ENCODE measurements at regions not wholly inside any gene's neighbourhood (a gene's known extent, or its start where the extent isn't known, plus 50 kb on each side); places are given as distances from the start of the nearest gene placed in this dataset.

GRCh38 chr17:36756695-36757094, 155.3 kb downstream of the MRM1 start:
- no peak for DNase-seq (ENCODE audit: low spot score)

DNA sequence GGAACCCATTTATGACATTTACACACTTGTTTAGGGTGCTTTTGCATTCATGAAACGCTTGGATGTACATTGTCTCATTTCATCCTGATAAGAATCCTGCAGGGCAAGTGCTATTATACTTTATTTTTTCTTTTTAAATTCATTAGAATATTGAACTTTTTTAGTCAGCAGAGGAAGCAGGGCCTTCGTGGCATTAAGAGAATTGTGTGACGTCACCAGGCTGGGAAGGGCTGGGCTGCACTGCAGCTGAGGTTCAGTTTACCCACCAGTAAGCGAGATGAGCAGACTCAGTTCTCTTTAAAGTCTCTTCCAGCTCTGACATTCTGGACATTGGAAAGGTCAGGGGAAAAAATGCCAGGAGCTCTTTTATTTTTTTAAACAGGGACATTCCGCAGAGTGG, 159.0 kb downstream of the MRM1 start:
- DNase-seq (ENCODE audit: low spot score) = no peak

- no peak for DNase-seq (ENCODE audit: low spot score)
Observed at GRCh38 chr17:36761203-36761950, 160.0 kb downstream of the MRM1 start.

DNA sequence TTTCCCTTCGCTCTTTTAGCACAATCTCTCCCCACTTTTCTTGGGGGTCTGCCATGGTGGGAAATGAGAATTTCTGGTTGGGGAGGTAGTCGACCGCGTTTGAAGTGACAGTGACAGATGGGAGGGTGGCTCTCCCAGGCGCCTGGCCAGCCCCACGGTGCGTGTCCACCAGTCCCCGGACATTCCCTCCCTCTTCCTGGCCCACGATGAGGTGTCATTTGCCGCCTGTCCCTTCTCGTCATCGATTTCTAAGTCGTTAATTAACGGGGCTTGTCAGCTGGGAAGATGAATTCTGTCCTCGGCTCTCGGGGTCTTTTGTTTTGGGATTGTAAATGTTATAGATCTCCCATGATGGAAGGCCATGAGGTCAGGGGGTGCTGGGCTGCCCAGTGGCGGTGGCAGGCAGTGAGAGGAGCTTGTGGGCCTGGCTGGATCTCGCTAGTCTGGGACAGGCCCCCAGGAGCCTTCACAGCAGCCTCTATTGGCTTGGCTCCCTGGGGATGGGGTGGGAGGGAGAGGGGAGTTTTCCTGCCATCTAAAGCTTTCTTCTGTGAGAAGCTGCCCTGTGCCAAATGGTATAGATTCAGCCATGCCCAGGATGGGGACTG, 164.2 kb downstream of the MRM1 start:
- DNase-seq (ENCODE audit: low spot score) = no peak

- peak; percentile 39 for DNase-seq (ENCODE audit: low spot score)
Observed at GRCh38 chr17:36768394-36768793, 167.0 kb downstream of the MRM1 start.

- DNase-seq (ENCODE audit: low spot score) = no peak
Observed at GRCh38 chr17:36773039-36773438, 164.2 kb upstream of the LHX1 start.

DNA sequence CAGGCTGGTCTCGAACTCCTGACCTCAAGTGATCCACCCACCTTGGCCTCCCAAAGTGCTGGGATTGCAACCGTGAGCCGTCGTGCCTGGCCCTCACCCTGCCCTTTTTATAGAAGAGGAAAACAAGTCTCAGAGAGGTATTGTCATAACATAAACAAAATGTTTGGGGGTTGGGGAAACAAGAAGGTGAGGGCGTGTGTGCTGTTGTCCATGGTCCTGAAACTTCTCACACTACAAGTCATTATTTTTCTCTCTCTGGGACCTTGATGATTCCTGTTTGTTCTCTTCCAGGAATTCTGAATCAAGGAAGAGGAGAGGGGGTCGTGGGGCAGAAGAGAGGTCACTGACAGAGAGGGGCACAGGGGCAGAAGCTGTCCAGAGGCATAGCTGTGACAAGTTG, 160.2 kb upstream of the LHX1 start:
- peak; percentile 48 for DNase-seq (ENCODE audit: low spot score)

GRCh38 chr17:36778448-36778847, 158.8 kb upstream of the LHX1 start:
- DNase-seq (ENCODE audit: low spot score) = peak; percentile 33

GRCh38 chr17:36779550-36779949, 157.7 kb upstream of the LHX1 start:
- DNase-seq (ENCODE audit: low spot score) = no peak

DNA sequence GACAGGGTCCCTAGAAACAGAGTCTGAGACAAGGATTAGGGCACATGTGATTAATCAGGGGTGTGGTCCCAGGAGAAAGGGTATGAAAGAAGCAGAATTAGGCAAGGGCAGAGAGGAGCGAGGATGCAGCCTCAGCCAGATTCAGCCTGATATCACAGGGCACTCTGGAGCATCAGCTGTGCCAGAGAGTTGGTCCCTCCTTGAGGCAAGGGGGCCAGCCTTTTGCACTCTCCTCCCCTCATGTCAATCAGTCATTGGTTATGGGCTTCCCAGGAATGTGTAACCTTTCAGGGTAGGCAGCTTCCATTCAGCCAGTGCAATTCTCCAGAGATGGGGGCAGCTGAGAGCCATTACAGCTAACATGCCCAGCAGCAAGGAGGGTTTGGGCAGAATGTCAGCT, 152.6 kb upstream of the LHX1 start:
- no peak for DNase-seq (ENCODE audit: low spot score)

DNA sequence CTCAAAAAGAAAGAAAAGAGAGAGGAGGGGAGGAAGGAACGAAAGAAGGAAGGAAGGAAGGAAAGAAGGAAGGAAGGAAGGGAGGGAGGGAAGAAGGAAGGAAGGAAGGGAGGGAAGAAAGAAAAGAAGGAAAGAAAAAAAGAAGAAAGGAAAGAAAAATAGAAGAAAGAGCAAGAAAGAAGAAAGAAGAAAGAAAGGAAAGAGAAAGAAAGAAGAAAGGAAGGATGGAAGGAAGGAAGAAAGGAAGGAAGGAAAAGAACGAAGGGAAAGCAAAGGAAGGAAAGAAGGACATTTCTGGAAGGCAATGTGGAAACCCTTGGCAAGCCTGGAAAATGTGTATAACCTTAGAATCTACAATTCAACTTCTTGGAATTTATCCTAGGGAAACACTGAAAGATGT, 150.4 kb upstream of the LHX1 start:
- DNase-seq (ENCODE audit: low spot score) = no peak

- no peak for DNase-seq (ENCODE audit: low spot score)
Observed at GRCh38 chr17:36791150-36791941, 145.9 kb upstream of the LHX1 start.

- no peak for DNase-seq (ENCODE audit: low spot score)
Observed at GRCh38 chr17:36791942-36792475, 145.3 kb upstream of the LHX1 start.

- DNase-seq (ENCODE audit: low spot score) = no peak
Observed at GRCh38 chr17:36792849-36793248, 144.4 kb upstream of the LHX1 start.

DNA sequence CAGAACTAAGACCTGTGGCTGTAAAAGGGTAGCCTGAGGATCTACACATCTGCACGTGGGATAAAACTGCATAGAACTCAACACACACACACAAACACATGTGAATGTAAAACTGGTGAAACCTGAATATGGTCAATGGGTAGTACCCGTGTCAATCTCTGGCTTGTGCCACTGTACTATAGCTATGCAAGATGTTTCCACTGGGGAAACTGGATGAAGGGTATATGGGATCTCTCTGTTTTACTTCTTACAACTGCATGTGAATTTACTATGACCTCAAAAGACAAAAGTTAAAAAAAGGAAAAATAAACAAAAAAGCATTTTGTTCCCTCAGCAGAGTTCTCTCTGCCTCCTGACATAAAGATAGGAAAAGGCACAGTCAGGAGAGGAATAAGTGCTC, 143.3 kb upstream of the LHX1 start:
- DNase-seq (ENCODE audit: low spot score) = no peak

GRCh38 chr17:36807496-36808179, 129.6 kb upstream of the LHX1 start:
- no peak for DNase-seq (ENCODE audit: low spot score)

DNA sequence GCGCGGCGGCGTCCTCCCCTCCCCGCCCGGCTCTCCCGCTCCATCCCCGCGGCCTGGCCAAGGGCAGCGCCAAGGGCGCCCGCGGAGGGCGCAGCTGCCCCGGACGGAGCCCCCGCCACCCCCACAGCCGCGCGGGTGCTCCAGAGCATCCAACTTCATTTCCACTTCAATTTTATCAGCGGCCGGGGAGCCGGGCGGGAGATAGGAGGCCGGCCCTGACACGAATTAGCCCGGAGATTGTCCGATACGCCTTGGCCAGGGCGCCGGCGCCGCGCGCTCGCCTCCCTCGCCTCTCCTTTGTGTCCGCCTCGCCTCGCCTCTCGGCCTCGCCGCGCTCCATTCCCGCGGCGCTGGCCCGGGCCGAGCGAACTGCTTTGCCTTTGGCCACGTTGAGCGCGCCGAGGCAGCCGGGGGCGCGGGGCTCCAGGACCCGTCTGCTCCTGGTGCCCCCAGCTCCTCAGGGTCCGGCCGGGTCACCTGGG, 129.1 kb upstream of the LHX1 start:
- DNase-seq (ENCODE audit: low spot score) = no peak

DNA sequence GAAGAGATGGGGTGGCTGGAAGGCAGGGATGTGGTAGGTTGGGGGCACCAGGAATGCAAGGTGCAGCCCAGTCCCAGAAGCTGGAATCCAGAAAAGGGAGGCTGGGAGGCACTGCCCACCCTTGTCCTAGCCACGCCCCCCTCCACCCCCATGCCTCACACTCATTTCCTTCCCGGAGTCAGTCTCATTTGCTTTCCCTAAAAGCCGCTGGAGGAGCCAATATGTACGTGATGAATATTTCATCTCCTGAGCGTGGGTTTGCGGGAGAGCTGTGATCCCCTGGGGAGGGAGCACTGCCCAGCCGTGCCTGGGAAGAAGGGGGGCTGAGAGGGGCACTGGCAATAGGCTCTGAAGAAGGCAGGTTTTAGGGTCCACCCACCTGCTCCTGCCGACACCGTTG, 124.5 kb upstream of the LHX1 start:
- no peak for DNase-seq (ENCODE audit: low spot score)

GRCh38 chr17:36813357-36813756, 123.9 kb upstream of the LHX1 start:
- DNase-seq (ENCODE audit: low spot score) = no peak

GRCh38 chr17:36813957-36814563, 123.2 kb upstream of the LHX1 start:
- DNase-seq (ENCODE audit: low spot score) = no peak

DNA sequence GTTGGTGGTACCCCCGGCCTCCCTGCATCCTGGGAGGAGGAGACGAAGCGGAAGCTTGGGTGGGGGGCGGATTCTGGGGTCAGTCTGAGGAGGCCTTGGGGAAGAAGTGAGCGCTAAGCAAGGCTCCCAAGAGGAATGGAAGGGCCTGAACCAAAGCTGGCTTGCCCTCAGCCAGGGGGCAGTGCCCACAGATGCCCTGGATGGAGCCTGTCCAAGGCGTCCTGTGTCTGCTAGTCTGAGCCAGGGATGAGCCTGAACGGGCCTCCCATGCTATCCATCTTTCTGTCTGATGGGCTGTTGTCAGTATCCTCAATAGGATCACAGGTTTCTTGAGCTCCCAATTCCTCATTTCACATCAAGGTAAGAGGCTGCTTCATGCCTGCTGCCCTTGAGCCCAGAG, 122.3 kb upstream of the LHX1 start:
- no peak for DNase-seq (ENCODE audit: low spot score)
